ENCODE measurements at regions not wholly inside any gene's neighbourhood (a gene's known extent, or its start where the extent isn't known, plus 50 kb on each side); places are given as distances from the start of the nearest gene placed in this dataset.

- H3K27ac Mint-ChIP-seq: no peak overlapping the region
- H3K9me3 Mint-ChIP-seq: peaks cover 0 to 4% of the 10 kb centered on the region in 2 donors
- H3K36me3 Mint-ChIP-seq: no peaks in the 10 kb centered on the region
- no peak for DNase-seq
- no peaks in the 10 kb centered on the region for H3K4me1 Mint-ChIP-seq
- ATAC-seq (replicated peaks): no peak
- H3K4me3 Mint-ChIP-seq: no peak overlapping the region
- no peaks in the 10 kb centered on the region for H3K27me3 Mint-ChIP-seq
Measured at GRCh38 chr15:96768435-96768789, 437.9 kb downstream of the NR2F2 start.

GRCh38 chr15:96771035-96771434, 440.5 kb downstream of the NR2F2 start:
- Mint-ChIP-seq H3K4me1 (no peaks in the 10 kb centered on the region), H3K4me3 (no peak overlapping the region), H3K27me3 (no peaks in the 10 kb centered on the region), H3K9me3 (peaks cover 0 to 4% of the 10 kb centered on the region in 2 donors), H3K36me3 (no peaks in the 10 kb centered on the region), H3K27ac (no peak overlapping the region)
- ATAC-seq (replicated peaks) (no peak), DNase-seq (no peak)

GRCh38 chr15:96774216-96774615, 443.7 kb downstream of the NR2F2 start:
- Mint-ChIP-seq H3K36me3 (no peaks in the 10 kb centered on the region), H3K27ac (no peak overlapping the region), H3K4me3 (no peak overlapping the region)

GRCh38 chr15:96783746-96784145, 453.2 kb downstream of the NR2F2 start:
- no peak overlapping the region for H3K4me3 Mint-ChIP-seq
- no peaks in the 10 kb centered on the region for H3K4me1 Mint-ChIP-seq
- DNase-seq (no peak), ATAC-seq (replicated peaks) (no peak)
- H3K36me3 Mint-ChIP-seq: no peaks in the 10 kb centered on the region
- H3K27ac Mint-ChIP-seq: no peak overlapping the region
- H3K27me3 Mint-ChIP-seq: no peaks in the 10 kb centered on the region
- peaks cover 3 to 18% of the 10 kb centered on the region in 2 donors for H3K9me3 Mint-ChIP-seq

More at GRCh38 chr15:96774216-96774615, 443.7 kb downstream of the NR2F2 start:
- Mint-ChIP-seq H3K27me3 (no peaks in the 10 kb centered on the region), H3K9me3 (peaks cover 0 to 4% of the 10 kb centered on the region in 2 donors), H3K4me1 (no peaks in the 10 kb centered on the region)
- no peak for ATAC-seq (replicated peaks)
- no peak for DNase-seq

GRCh38 chr15:96790004-96790403, 459.5 kb downstream of the NR2F2 start:
- DNase-seq: no peak

GRCh38 chr15:96792216-96792615, 461.7 kb downstream of the NR2F2 start:
- Mint-ChIP-seq H3K36me3 (no peaks in the 10 kb centered on the region), H3K27ac (no peak overlapping the region), H3K4me1 (no peaks in the 10 kb centered on the region), H3K9me3 (peaks cover 0 to 2% of the 10 kb centered on the region in 2 donors), H3K27me3 (no peaks in the 10 kb centered on the region), H3K4me3 (no peak overlapping the region)
- ATAC-seq (replicated peaks) (no peak), DNase-seq (no peak)

More at GRCh38 chr15:96790004-96790403, 459.5 kb downstream of the NR2F2 start:
- Mint-ChIP-seq H3K4me3 (no peak overlapping the region), H3K27me3 (no peaks in the 10 kb centered on the region), H3K4me1 (no peaks in the 10 kb centered on the region), H3K9me3 (peaks cover 2 to 3% of the 10 kb centered on the region in 2 donors), H3K27ac (no peak overlapping the region), H3K36me3 (no peaks in the 10 kb centered on the region)
- ATAC-seq (replicated peaks): no peak

- no peak for ATAC-seq (replicated peaks)
- Mint-ChIP-seq H3K4me3 (no peak overlapping the region), H3K27me3 (no peaks in the 10 kb centered on the region), H3K4me1 (no peaks in the 10 kb centered on the region), H3K27ac (no peak overlapping the region), H3K9me3 (peaks cover 2 to 7% of the 10 kb centered on the region in 2 donors), H3K36me3 (no peaks in the 10 kb centered on the region)
- DNase-seq: no peak
Measured at GRCh38 chr15:96796841-96797240, 466.3 kb downstream of the NR2F2 start.

- Mint-ChIP-seq H3K27me3 (no peaks in the 10 kb centered on the region), H3K36me3 (no peaks in the 10 kb centered on the region), H3K27ac (no peak overlapping the region), H3K9me3 (peaks cover 0 to 7% of the 10 kb centered on the region in 2 donors), H3K4me3 (no peak overlapping the region), H3K4me1 (no peaks in the 10 kb centered on the region)
- DNase-seq (no peak), ATAC-seq (replicated peaks) (no peak)
Measured at GRCh38 chr15:96801576-96802150, 471.2 kb downstream of the NR2F2 start.

- Mint-ChIP-seq H3K27ac (no peak overlapping the region), H3K4me3 (no peak overlapping the region), H3K36me3 (no peaks in the 10 kb centered on the region), H3K27me3 (no peaks in the 10 kb centered on the region), H3K4me1 (no peaks in the 10 kb centered on the region), H3K9me3 (peaks cover 0 to 9% of the 10 kb centered on the region in 2 donors)
- DNase-seq (no peak), ATAC-seq (replicated peaks) (no peak)
Measured at GRCh38 chr15:96802611-96803255, 472.2 kb downstream of the NR2F2 start.

GRCh38 chr15:96804754-96805153, 474.3 kb downstream of the NR2F2 start:
- Mint-ChIP-seq H3K27me3 (no peaks in the 10 kb centered on the region), H3K9me3 (peaks cover 0 to 7% of the 10 kb centered on the region in 2 donors), H3K27ac (no peak overlapping the region), H3K4me1 (no peaks in the 10 kb centered on the region), H3K4me3 (no peak overlapping the region), H3K36me3 (no peaks in the 10 kb centered on the region)
- no peak for ATAC-seq (replicated peaks)
- DNase-seq: no peak

GRCh38 chr15:96807361-96807760, 476.9 kb downstream of the NR2F2 start:
- Mint-ChIP-seq H3K9me3 (peaks cover 0 to 4% of the 10 kb centered on the region in 2 donors), H3K36me3 (no peaks in the 10 kb centered on the region), H3K27ac (no peak overlapping the region), H3K4me3 (no peak overlapping the region), H3K4me1 (no peaks in the 10 kb centered on the region), H3K27me3 (no peaks in the 10 kb centered on the region)
- ATAC-seq (replicated peaks): no peak
- DNase-seq: no peak

GRCh38 chr15:96817900-96818299, 487.4 kb downstream of the NR2F2 start:
- H3K9me3 Mint-ChIP-seq: peaks cover 0 to 1% of the 10 kb centered on the region in 2 donors
- H3K4me1 Mint-ChIP-seq: no peaks in the 10 kb centered on the region
- ATAC-seq (replicated peaks): no peak

GRCh38 chr15:96818861-96819260, 488.4 kb downstream of the NR2F2 start:
- ATAC-seq (replicated peaks): no peak
- H3K27ac Mint-ChIP-seq: no peak overlapping the region
- H3K9me3 Mint-ChIP-seq: peaks cover 0 to 1% of the 10 kb centered on the region in 2 donors

More at GRCh38 chr15:96817900-96818299, 487.4 kb downstream of the NR2F2 start:
- H3K27ac Mint-ChIP-seq: no peak overlapping the region
- no peak for DNase-seq
- H3K36me3 Mint-ChIP-seq: no peaks in the 10 kb centered on the region
- no peaks in the 10 kb centered on the region for H3K27me3 Mint-ChIP-seq
- H3K4me3 Mint-ChIP-seq: no peak overlapping the region

GRCh38 chr15:96827981-96828380, 497.5 kb downstream of the NR2F2 start:
- H3K4me1 Mint-ChIP-seq: no peaks in the 10 kb centered on the region

More at GRCh38 chr15:96818861-96819260, 488.4 kb downstream of the NR2F2 start:
- no peak overlapping the region for H3K4me3 Mint-ChIP-seq
- no peaks in the 10 kb centered on the region for H3K27me3 Mint-ChIP-seq
- no peaks in the 10 kb centered on the region for H3K36me3 Mint-ChIP-seq
- no peak for DNase-seq
- H3K4me1 Mint-ChIP-seq: no peaks in the 10 kb centered on the region

GRCh38 chr15:96837241-96837970, 506.9 kb downstream of the NR2F2 start:
- peaks cover 14 to 15% of the 10 kb centered on the region in 2 donors for H3K9me3 Mint-ChIP-seq
- H3K4me3 Mint-ChIP-seq: no peak overlapping the region
- DNase-seq (no peak), ATAC-seq (replicated peaks) (no peak)
- no peaks in the 10 kb centered on the region for H3K27me3 Mint-ChIP-seq
- no peaks in the 10 kb centered on the region for H3K36me3 Mint-ChIP-seq
- H3K27ac Mint-ChIP-seq: no peak overlapping the region
- H3K4me1 Mint-ChIP-seq: no peaks in the 10 kb centered on the region

More at GRCh38 chr15:96827981-96828380, 497.5 kb downstream of the NR2F2 start:
- Mint-ChIP-seq H3K4me3 (no peak overlapping the region), H3K9me3 (no peaks in the 10 kb centered on the region), H3K27ac (no peak overlapping the region), H3K36me3 (no peaks in the 10 kb centered on the region), H3K27me3 (no peaks in the 10 kb centered on the region)
- ATAC-seq (replicated peaks) (no peak), DNase-seq (no peak)

All from stimulated activated naive B cell treated with anti-CD40 and anti-IgM and Interleukin-4, amounts not matched to agents 10 μg/mL and 1 μg/mL and 100 μg/mL, for 72 hours (primary cell).